8988T (cell line): ENCODE measurements at regions not wholly inside any gene's neighbourhood (a gene's known extent, or its start where the extent isn't known, plus 50 kb on each side); places are given as distances from the start of the nearest gene placed in this dataset.

Experiments
- DNase-seq: peaks from one replicate; pipeline ENCODE4 v3.0.0; 2011

GRCh38 chr5:30698217-30698616 lies 495.3 kb upstream of the CDH6 start:
- no peak for DNase-seq

GRCh38 chr5:30693326-30693725 lies 500.2 kb upstream of the CDH6 start:
- DNase-seq = no peak

GRCh38 chr5:30690931-30691330 lies 502.6 kb upstream of the CDH6 start:
- DNase-seq = no peak

- DNase-seq = no peak
Measured at GRCh38 chr5:30687461-30687860, 506.0 kb upstream of the CDH6 start.

GRCh38 chr5:30686530-30686929 lies 507.0 kb upstream of the CDH6 start:
- no peak for DNase-seq

GRCh38 chr5:30676223-30676840 lies 517.2 kb upstream of the CDH6 start:
- DNase-seq = no peak

- no peak for DNase-seq
Measured at GRCh38 chr5:30667293-30667692, 526.2 kb upstream of the CDH6 start.

GRCh38 chr5:30663536-30663935 lies 530.0 kb upstream of the CDH6 start:
- no peak for DNase-seq

GRCh38 chr5:30662373-30662772 lies 531.1 kb upstream of the CDH6 start:
- DNase-seq = no peak

- DNase-seq = no peak
Measured at GRCh38 chr5:30661730-30662129, 531.8 kb upstream of the CDH6 start.

- no peak for DNase-seq
Measured at GRCh38 chr5:30659417-30659816, 534.1 kb upstream of the CDH6 start.

GRCh38 chr5:30650311-30650710 lies 543.2 kb upstream of the CDH6 start:
- no peak for DNase-seq

- no peak for DNase-seq
Measured at GRCh38 chr5:30638899-30639298, 554.6 kb upstream of the CDH6 start.

GRCh38 chr5:30627945-30628344 lies 565.5 kb upstream of the CDH6 start:
- DNase-seq = no peak

GRCh38 chr5:30626557-30626956 lies 566.9 kb upstream of the CDH6 start:
- DNase-seq = no peak

- no peak for DNase-seq
Measured at GRCh38 chr5:30620481-30621085, 572.9 kb upstream of the CDH6 start.

GRCh38 chr5:30608501-30608900 lies 585.0 kb upstream of the CDH6 start:
- no peak for DNase-seq

GRCh38 chr5:30607301-30607894 lies 586.1 kb upstream of the CDH6 start:
- DNase-seq = no peak

GRCh38 chr5:30605693-30606268 lies 587.7 kb upstream of the CDH6 start:
- DNase-seq = no peak

GRCh38 chr5:30604648-30605262 lies 588.7 kb upstream of the CDH6 start:
- no peak for DNase-seq

- DNase-seq = no peak
Measured at GRCh38 chr5:30600892-30601291, 592.6 kb upstream of the CDH6 start.

GRCh38 chr5:30596495-30597064 lies 596.9 kb upstream of the CDH6 start:
- DNase-seq = no peak

GRCh38 chr5:30594331-30594730 lies 599.2 kb upstream of the CDH6 start:
- DNase-seq = no peak

- no peak for DNase-seq
Measured at GRCh38 chr5:30592833-30593232, 600.7 kb upstream of the CDH6 start.
